GM10248 (cell line): ENCODE measurements at regions not wholly inside any gene's neighbourhood (a gene's known extent, or its start where the extent isn't known, plus 50 kb on each side); places are given as distances from the start of the nearest gene placed in this dataset.

ENCODE experiments used
- CTCF ChIA-PET: fragments of 300-600 bp; sonication (Branson Sonifier 250); formaldehyde crosslinking; extraction: SDS; loops from one replicate; lab custom pipeline; 2021; ENCODE audit warnings: antibody characterized with exemption; lab: Yijun Ruan, JAX
- POLR2A ChIA-PET: fragments of 350-650 bp; sonication (Branson Sonifier 250); formaldehyde crosslinking; extraction: SDS; loops from one replicate; lab custom pipeline; 2020; ENCODE audit warnings: antibody characterized with exemption; lab: Yijun Ruan, JAX
- DNase-seq: peaks from one replicate; pipeline ENCODE4 v3.0.0; 2012; ENCODE audit errors: extremely low spot score
- CTCF ChIP-seq: IDR thresholded peaks from 2 replicates; pipeline ENCODE4 v1.5.1; 2012; ENCODE audit warnings: mild to moderate bottlenecking, low read depth; ENCODE audit errors: extremely low read depth, missing control alignments, control extremely low read depth

GRCh38 chr16:24414534-24414933, 124.8 kb upstream of the RBBP6 start:
- no peak for TF ChIP-seq CTCF
- CTCF ChIA-PET, result no interaction called here
- no peak for DNase-seq
- POLR2A ChIA-PET, result no interaction called here

GRCh38 chr16:24418733-24419132, 120.6 kb upstream of the RBBP6 start:
- no peak for DNase-seq
- ChIA-PET POLR2A (no interaction called here), CTCF (no interaction called here)
- TF ChIP-seq CTCF, result no peak

GRCh38 chr16:24423312-24423711, 116.1 kb upstream of the RBBP6 start:
- no peak for DNase-seq
- TF ChIP-seq CTCF, result no peak
- POLR2A ChIA-PET, result no interaction called here
- CTCF ChIA-PET, result interaction anchor here (1.0 to 1.7 kb wide), 2 partner anchors 14 to 21 kb away, joined by 3 to 4 read pairs; no protein-coding TSS in a partner anchor

- TF ChIP-seq CTCF, result no peak
- ChIA-PET CTCF (no interaction called here), POLR2A (no interaction called here)
- DNase-seq, result no peak
Observed at GRCh38 chr16:24424364-24424763, 115.0 kb upstream of the RBBP6 start.

GRCh38 chr16:24427840-24428239, 111.5 kb upstream of the RBBP6 start:
- ChIA-PET CTCF (no interaction called here), POLR2A (no interaction called here)
- DNase-seq, result no peak
- TF ChIP-seq CTCF, result no peak

- ChIA-PET CTCF (no interaction called here), POLR2A (no interaction called here)
- DNase-seq, result no peak
- TF ChIP-seq CTCF, result no peak
Observed at GRCh38 chr16:24428756-24429155, 110.6 kb upstream of the RBBP6 start.
